Stomach (tissue), 4 donors: ENCODE measurements at regions not wholly inside any gene's neighbourhood (a gene's known extent, or its start where the extent isn't known, plus 50 kb on each side); places are given as distances from the start of the nearest gene placed in this dataset.

Experiments used
- CTCF ChIP-seq, 7 experiments: fragments of 450-650 bp in 4 of 7; fragments of 200-600 bp in 3 of 7; sonication (generic) in 3 of 7; IDR thresholded peaks; one replicate each; pipeline ENCODE4 v1.5.1; 2016 to 2019; ENCODE audit warnings: antibody characterized with exemption in 7 of 7, control low read depth in 2 of 7, mild to moderate bottlenecking in 1 of 7
- POLR2A ChIP-seq, 4 donors: fragments of 450-650 bp; IDR thresholded peaks; one replicate each; pipeline ENCODE4 v1.6.1; 2016; ENCODE audit warnings: antibody characterized with exemption in 4 of 4, control low read depth in 2 of 4, mild to moderate bottlenecking in 1 of 4, moderate library complexity in 1 of 4

- no peak for TF ChIP-seq CTCF (IDR thresholded peaks at IDR 0.05)
- TF ChIP-seq POLR2A (IDR thresholded peaks at IDR 0.05) = no peak
These were observed 436.5 kb upstream of the SLC30A5 start for GRCh38 chr5:68657055-68657961.
